Heart left ventricle (tissue), 13 donors: ENCODE measurements at regions not wholly inside any gene's neighbourhood (a gene's known extent, or its start where the extent isn't known, plus 50 kb on each side); places are given as distances from the start of the nearest gene placed in this dataset.

Experiments
- POLR2A ChIP-seq, 2 donors: fragments of 450-650 bp; IDR thresholded peaks; one replicate each; pipeline ENCODE4 v1.6.1; 2017; ENCODE audit warnings: antibody characterized with exemption in 2 of 2, mild to moderate bottlenecking in 2 of 2, moderate library complexity in 2 of 2
- TF ChIP-seq, protein P1 (sequence below), 12 donors: fragments of 200-600 bp; sonication (generic) in 4 of 12; IDR thresholded peaks; one replicate each; pipeline versions ENCODE4 v1.5.0 to v1.8.0; 2018 to 2022; ENCODE audit warnings: antibody characterized with exemption in 12 of 12, mild to moderate bottlenecking in 5 of 12
- donor health status: ischemic (EF 13 %, LVEDD 7.1; RV severe dilation, severe dysfunction).
- donor health status: DM: no; HTN: yes; CAD: no.
- donor health status: DM: no; HTN: no; CAD: no.
- donor health status: ischemic (EF 25% LVEDD 6.9; RV normal size, moderate dysfunction).
- donor health status: ischemic (EF 25% LVEDD 5.7; RV mildly dilated, moderate dysfunction).
- donor health status: ischemic (EF 35%, LVEDD 5.7; RV mildly dilated, moderate dysfunction).
- donor health status: nonischemic (EF 11% LVEDD 7.7; RV severe dilation, severe dysfunction).
- donor health status: DM: yes; HTN: yes; CAD: no.
- donor health status: PGD.
- donor health status: ischemic (EF 29% LVEDD 5.4; RV normal size, mild dysfunction).
- donor health status: nonischemic (EF 23%, LVEDD 6.1; RV moderate dilation, normal function).

- TF ChIP-seq, protein P1, sequence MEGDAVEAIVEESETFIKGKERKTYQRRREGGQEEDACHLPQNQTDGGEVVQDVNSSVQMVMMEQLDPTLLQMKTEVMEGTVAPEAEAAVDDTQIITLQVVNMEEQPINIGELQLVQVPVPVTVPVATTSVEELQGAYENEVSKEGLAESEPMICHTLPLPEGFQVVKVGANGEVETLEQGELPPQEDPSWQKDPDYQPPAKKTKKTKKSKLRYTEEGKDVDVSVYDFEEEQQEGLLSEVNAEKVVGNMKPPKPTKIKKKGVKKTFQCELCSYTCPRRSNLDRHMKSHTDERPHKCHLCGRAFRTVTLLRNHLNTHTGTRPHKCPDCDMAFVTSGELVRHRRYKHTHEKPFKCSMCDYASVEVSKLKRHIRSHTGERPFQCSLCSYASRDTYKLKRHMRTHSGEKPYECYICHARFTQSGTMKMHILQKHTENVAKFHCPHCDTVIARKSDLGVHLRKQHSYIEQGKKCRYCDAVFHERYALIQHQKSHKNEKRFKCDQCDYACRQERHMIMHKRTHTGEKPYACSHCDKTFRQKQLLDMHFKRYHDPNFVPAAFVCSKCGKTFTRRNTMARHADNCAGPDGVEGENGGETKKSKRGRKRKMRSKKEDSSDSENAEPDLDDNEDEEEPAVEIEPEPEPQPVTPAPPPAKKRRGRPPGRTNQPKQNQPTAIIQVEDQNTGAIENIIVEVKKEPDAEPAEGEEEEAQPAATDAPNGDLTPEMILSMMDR (IDR thresholded peaks at IDR 0.05): no peak
- TF ChIP-seq POLR2A (IDR thresholded peaks at IDR 0.05): no peak
Observed at GRCh38 chr12:68455691-68456345, 123.7 kb upstream of the MDM1 start.
